IMR-90 (cell line): ENCODE measurements at regions not wholly inside any gene's neighbourhood (a gene's known extent, or its start where the extent isn't known, plus 50 kb on each side); places are given as distances from the start of the nearest gene placed in this dataset.

ENCODE experiments used
- ATAC-seq: fragments of 200-7000 bp; cut with Tn5 transposase; 2 replicates; pipeline ENCODE4 v1.9.1; 2020; ENCODE audit warnings: low read depth, mild to moderate bottlenecking, moderate library complexity
- BruUV-seq: library from RNA; stranded (reverse); fragments of 400-500 nt; replicated peaks from 2 replicates; lab custom pipeline; 2021; lab: Mats Ljungman, UMichigan
- CTCF ChIA-PET: fragments of 300-600 bp; formaldehyde crosslinking; extraction: SDS; loops from one replicate; lab custom pipeline; 2021; ENCODE audit warnings: antibody characterized with exemption; lab: Yijun Ruan, JAX
- POLR2A ChIA-PET: fragments of 300-600 bp; sonication (Branson Sonifier 250); formaldehyde crosslinking; loops from one replicate; lab custom pipeline; 2022; ENCODE audit warnings: antibody characterized with exemption; ENCODE audit not compliant: unreplicated experiment; lab: Charles Lee
- DNase-seq: peaks from one replicate; pipeline ENCODE4 v3.0.0; 2013
- H2AFZ ChIP-seq: replicated peaks from 2 replicates; pipeline ENCODE3; 2013; ENCODE audit warnings: low read length, mild to moderate bottlenecking; ENCODE audit not compliant: poor library complexity
- H2AK5ac ChIP-seq: 2 replicates; pipeline ENCODE4 v1.6.1; 2013; ENCODE audit warnings: low read depth, low read length, inconsistent platforms
- H2AK9ac ChIP-seq: replicated peaks from 2 replicates; pipeline ENCODE3; 2013; ENCODE audit warnings: mild to moderate bottlenecking, low read depth, low read length, moderate library complexity; ENCODE audit not compliant: poor library complexity
- H2BK120ac ChIP-seq: 2 replicates; pipeline ENCODE4 v1.6.1; 2013; ENCODE audit warnings: low read depth, low read length, inconsistent platforms
- H2BK15ac ChIP-seq: 3 replicates; pipeline ENCODE4 v1.6.1; 2013; ENCODE audit warnings: low read depth, low read length, inconsistent platforms
- H2BK20ac ChIP-seq: 2 replicates; pipeline ENCODE4 v1.6.1; 2013; ENCODE audit warnings: low read depth, mild to moderate bottlenecking, inconsistent platforms, low read length, moderate library complexity
- H2BK5ac ChIP-seq: 2 replicates; pipeline ENCODE4 v1.6.1; 2013; ENCODE audit warnings: mild to moderate bottlenecking, low read depth, low read length, inconsistent platforms; ENCODE audit not compliant: poor library complexity, severe bottlenecking
- H3K14ac ChIP-seq: replicated peaks from 2 replicates; pipeline ENCODE4 v1.6.1; 2013; ENCODE audit warnings: low read depth, low read length, inconsistent platforms
- H3K18ac ChIP-seq: 2 replicates; pipeline ENCODE4 v1.6.1; 2013; ENCODE audit warnings: low read depth, low read length, control low read depth
- H3K23ac ChIP-seq: 2 replicates; pipeline ENCODE4 v1.6.1; 2013; ENCODE audit warnings: low read depth, low read length, inconsistent platforms
- H3K27ac ChIP-seq: 2 replicates; pipeline ENCODE4 v1.5.1; 2013; ENCODE audit warnings: mild to moderate bottlenecking, control low read depth, low read length; ENCODE audit not compliant: insufficient read depth
- H3K27me3 ChIP-seq: 2 replicates; pipeline ENCODE4 v1.6.1; 2013; ENCODE audit warnings: low read length; ENCODE audit not compliant: control insufficient read depth, insufficient read depth
- H3K36me3 ChIP-seq: 2 replicates; pipeline ENCODE4 v1.6.1; 2013; ENCODE audit warnings: low read length, mixed read lengths; ENCODE audit not compliant: control insufficient read depth, insufficient read depth
- H3K4ac ChIP-seq: 2 replicates; pipeline ENCODE4 v1.6.1; 2013; ENCODE audit warnings: low read depth, low read length, inconsistent platforms
- H3K4me1 ChIP-seq: 2 replicates; pipeline ENCODE4 v1.6.1; 2013; ENCODE audit warnings: low read length, mixed read lengths; ENCODE audit not compliant: control insufficient read depth, insufficient read depth
- H3K4me2 ChIP-seq: 2 replicates; pipeline ENCODE4 v1.6.1; 2013; ENCODE audit warnings: low read depth, mild to moderate bottlenecking, control low read depth, low read length, moderate library complexity
- H3K4me3 ChIP-seq: 2 replicates; pipeline ENCODE4 v1.5.1; 2013; ENCODE audit warnings: low read depth, mild to moderate bottlenecking, control low read depth, low read length, moderate library complexity; ENCODE audit not compliant: insufficient read depth
- H3K56ac ChIP-seq: 2 replicates; pipeline ENCODE4 v1.6.1; 2013; ENCODE audit warnings: low read length, inconsistent platforms; ENCODE audit not compliant: insufficient read depth; ENCODE audit errors: extremely low read depth
- H3K79me1 ChIP-seq, 2 experiments: 2 replicates each; pipeline ENCODE4 v1.6.1; 2013; ENCODE audit warnings: low read length in 2 of 2, inconsistent platforms in 1 of 2, low read depth in 1 of 2
- H3K9ac ChIP-seq: 2 replicates; pipeline ENCODE4 v1.6.1; 2013; ENCODE audit warnings: low read depth, low read length, control low read depth
- H3K9me1 ChIP-seq: 2 replicates; pipeline ENCODE4 v1.6.1; 2013; ENCODE audit warnings: low read length, inconsistent platforms; ENCODE audit not compliant: insufficient read depth
- H3K9me3 ChIP-seq: 2 replicates; pipeline ENCODE4 v1.6.1; 2013; ENCODE audit warnings: low read length; ENCODE audit not compliant: control insufficient read depth, insufficient read depth
- H4K20me1 ChIP-seq: 2 replicates; pipeline ENCODE4 v1.6.1; 2013; ENCODE audit warnings: low read length, inconsistent platforms; ENCODE audit not compliant: insufficient read depth
- H4K5ac ChIP-seq: 2 replicates; pipeline ENCODE4 v1.6.1; 2013; ENCODE audit warnings: mild to moderate bottlenecking, low read depth, low read length, control low read depth
- H4K8ac ChIP-seq, 2 experiments: 2 replicates each; pipeline ENCODE4 v1.6.1; 2013; ENCODE audit warnings: low read depth in 2 of 2, low read length in 2 of 2, control low read depth in 1 of 2, inconsistent platforms in 1 of 2
- H4K91ac ChIP-seq: 2 replicates; pipeline ENCODE4 v1.6.1; 2013; ENCODE audit warnings: low read depth, low read length, inconsistent platforms; ENCODE audit not compliant: insufficient read depth
- CEBPB ChIP-seq: IDR thresholded peaks from 2 replicates; pipeline ENCODE4 v1.6.1; 2012; ENCODE audit warnings: low read depth, low read length, improper control_type of control experiment
- CHD1 ChIP-seq: IDR thresholded peaks from 2 replicates; pipeline ENCODE4 v1.6.1; 2012; ENCODE audit warnings: low read depth, low read length, improper control_type of control experiment
- CTCF ChIP-seq: conservative IDR thresholded peaks from 2 replicates; pipeline ENCODE4 v1.5.1; 2012; ENCODE audit warnings: mild to moderate bottlenecking, low read depth, low read length, improper control_type of control experiment
- ELK1 ChIP-seq: fragments of 150-350 bp; IDR thresholded peaks from 2 replicates; pipeline ENCODE4 v1.6.1; 2016; ENCODE audit warnings: low read depth, mild to moderate bottlenecking, low read length, moderate library complexity, borderline replicate concordance
- FOS ChIP-seq: fragments of 150-350 bp; IDR thresholded peaks from 2 replicates; pipeline ENCODE4 v1.6.1; 2016; ENCODE audit warnings: low read depth, low read length
- MAFK ChIP-seq: IDR thresholded peaks from 2 replicates; pipeline ENCODE4 v1.6.1; 2012; ENCODE audit warnings: low read depth, low read length, improper control_type of control experiment
- MAZ ChIP-seq: IDR thresholded peaks from 2 replicates; pipeline ENCODE4 v1.6.1; 2012; ENCODE audit warnings: low read depth, mild to moderate bottlenecking, low read length, improper control_type of control experiment, moderate library complexity, borderline replicate concordance
- MXI1 ChIP-seq: IDR thresholded peaks from 2 replicates; pipeline ENCODE4 v1.6.1; 2012; ENCODE audit warnings: low read depth, mild to moderate bottlenecking, low read length, moderate library complexity, borderline replicate concordance
- POLR2A ChIP-seq: IDR thresholded peaks from 2 replicates; pipeline ENCODE4 v1.6.1; 2012; ENCODE audit warnings: mild to moderate bottlenecking, low read depth, low read length
- RAD21 ChIP-seq: IDR thresholded peaks from 2 replicates; pipeline ENCODE4 v1.6.1; 2012; ENCODE audit warnings: low read length, improper control_type of control experiment
- RCOR1 ChIP-seq: IDR thresholded peaks from 2 replicates; pipeline ENCODE4 v1.6.1; 2012; ENCODE audit warnings: mild to moderate bottlenecking, low read length, improper control_type of control experiment; ENCODE audit not compliant: insufficient replicate concordance
- RFX5 ChIP-seq: IDR thresholded peaks from 2 replicates; pipeline ENCODE4 v1.8.0; 2012; ENCODE audit warnings: low read depth, mild to moderate bottlenecking, low read length, moderate library complexity
- SMC3 ChIP-seq: fragments of 150-350 bp; IDR thresholded peaks from 2 replicates; pipeline ENCODE4 v1.6.1; 2016; ENCODE audit warnings: low read depth, mild to moderate bottlenecking, antibody characterized with exemption, low read length, moderate library complexity
- USF2 ChIP-seq: fragments of 150-350 bp; IDR thresholded peaks from 2 replicates; pipeline ENCODE4 v1.6.1; 2017; ENCODE audit warnings: mild to moderate bottlenecking, antibody characterized with exemption, low read length, low read depth
- WGBS, 2 experiments: methylation state at CpG; one replicate each; pipeline versions ENCODE4 v1.1.5 to v1.1.7; 2013; ENCODE audit warnings: missing lambda C conversion rate in 2 of 2; ENCODE audit not compliant: insufficient read length in 1 of 2; ENCODE audit errors: extremely low coverage in 2 of 2; 5-methylcytosine and 5-hydroxymethylcytosine counted together
- dilution Hi-C: fragments of 300-500 bp; cut with HindIII; formaldehyde crosslinking; loops from one replicate; pipeline ENCODE4 v1.14.3; 2018; ENCODE audit warnings: low sequenced_read_pairs; ENCODE audit not compliant: unreplicated experiment
- in situ Hi-C: fragments of 300-500 bp; cut with MboI; formaldehyde crosslinking; loops from 3 replicates; pipeline ENCODE4 v1.14.3; 2019; ENCODE audit warnings: low sequenced_read_pairs, inconsistent platforms, mixed read lengths
- intact Hi-C: fragments of 100-400 bp; cut with micrococcal nuclease; formaldehyde crosslinking; loops from 2 replicates; pipeline ENCODE4 v1.10.0; 2022

- Histone ChIP-seq H4K91ac (no peak overlapping the region), H4K8ac (no peak overlapping the region), H3K9me1 (no peaks in the 10 kb centered on the region), H3K27me3 (no peaks in the 10 kb centered on the region), H3K9me3 (no peaks in the 10 kb centered on the region; the same call in 1 of the 2 replicates), H3K4ac (no peak overlapping the region), H2AK9ac (no peak overlapping the region), H3K36me3 (no peaks in the 10 kb centered on the region), H2AK5ac (no peak overlapping the region), H3K9ac (no peak overlapping the region), H3K4me1 (no peaks in the 10 kb centered on the region), H2AFZ (no peak overlapping the region), H2BK20ac (no peak overlapping the region), H3K18ac (no peak overlapping the region), H3K4me3 (no peak overlapping the region), H2BK120ac (no peak overlapping the region), H2BK5ac (no peak overlapping the region), H3K14ac (no peak overlapping the region), H4K20me1 (no peaks in the 10 kb centered on the region), H3K56ac (no peak overlapping the region), H3K79me1 (no peaks in the 10 kb centered on the region), H4K5ac (no peak overlapping the region), H3K4me2 (no peak overlapping the region), H2BK15ac (no peak overlapping the region), H3K27ac (no peak overlapping the region), H3K23ac (no peak overlapping the region)
- dilution Hi-C loops (no loop called here), in situ Hi-C loops (no loop called here), intact Hi-C loops (no loop called here)
- WGBS, 2 experiments = no CpG with 5 or more reads among the region's 3 CpGs
- BruUV-seq = no TSS peak
- DNase-seq = no peak
- no peak for ATAC-seq
- POLR2A ChIA-PET = no interaction called here
- TF ChIP-seq POLR2A (no peak), SMC3 (no peak), RCOR1 (no peak), MAZ (no peak), FOS (no peak), MXI1 (no peak), CEBPB (no peak), CTCF (no peak), MAFK (no peak), RFX5 (no peak), USF2 (no peak), ELK1 (no peak), CHD1 (no peak), RAD21 (no peak)
- CTCF ChIA-PET = no interaction called here
Measured at GRCh38 chr4:135552131-135552530, 1350.5 kb upstream of the PABPC4L start.
